Fibroblast of lung (primary cell): ENCODE measurements at regions not wholly inside any gene's neighbourhood (a gene's known extent, or its start where the extent isn't known, plus 50 kb on each side); places are given as distances from the start of the nearest gene placed in this dataset.

Experiments
- DNase-seq, 2 donors: peaks; one replicate each; pipeline versions ENCODE4 v3.0.0 to v3.0.0-alpha.2; 2010; ENCODE audit warnings: low read depth in 2 of 2
- H2AFZ ChIP-seq: 2 replicates; pipeline ENCODE4 v1.5.1; 2012; ENCODE audit warnings: low read length, control low read depth, inconsistent platforms
- H3K27ac ChIP-seq: 2 replicates; pipeline ENCODE4 v1.5.1; 2011; ENCODE audit warnings: low read length, control low read depth; ENCODE audit not compliant: insufficient read depth
- H3K27me3 ChIP-seq: 2 replicates; pipeline ENCODE4 v1.5.1; 2011; ENCODE audit warnings: mild to moderate bottlenecking, low read length; ENCODE audit not compliant: control insufficient read depth, insufficient read depth
- H3K36me3 ChIP-seq: 2 replicates; pipeline ENCODE4 v1.5.1; 2011; ENCODE audit warnings: low read length; ENCODE audit not compliant: control insufficient read depth, insufficient read depth
- H3K4me1 ChIP-seq: 2 replicates; pipeline ENCODE4 v1.5.1; 2011; ENCODE audit warnings: low read length; ENCODE audit not compliant: control insufficient read depth, insufficient read depth; ENCODE audit errors: extremely low read depth
- H3K4me2 ChIP-seq: 2 replicates; pipeline ENCODE4 v1.5.1; 2011; ENCODE audit warnings: low read length, control low read depth; ENCODE audit not compliant: insufficient read depth; ENCODE audit errors: extremely low read depth
- H3K4me3 ChIP-seq, 4 experiments: fragments of 200-600 bp in 1 of 4; sonication (generic) in 1 of 4; replicated peaks in 1 of 4; 2 replicates each; pipeline ENCODE4 v1.5.1; 2011 to 2016; ENCODE audit warnings: low read length in 4 of 4, low read depth in 3 of 4, mild to moderate bottlenecking in 3 of 4, control low read depth in 2 of 4, inconsistent platforms in 1 of 4, mixed read lengths in 1 of 4; ENCODE audit not compliant: insufficient read depth in 1 of 4; ENCODE audit errors: control extremely low read depth in 1 of 4
- H3K79me2 ChIP-seq: 2 replicates; pipeline ENCODE4 v1.5.1; 2012; ENCODE audit warnings: mild to moderate bottlenecking, low read length, inconsistent platforms; ENCODE audit not compliant: control insufficient read depth, insufficient read depth
- H3K9ac ChIP-seq: 2 replicates; pipeline ENCODE4 v1.5.1; 2011; ENCODE audit warnings: mild to moderate bottlenecking, low read length, control low read depth; ENCODE audit not compliant: insufficient read depth
- H3K9me3 ChIP-seq: 2 replicates; pipeline ENCODE4 v1.5.1; 2012; ENCODE audit warnings: low read depth, low read length; ENCODE audit not compliant: control insufficient read depth, insufficient read depth
- H4K20me1 ChIP-seq: 2 replicates; pipeline ENCODE4 v1.5.1; 2011; ENCODE audit warnings: low read length; ENCODE audit not compliant: control insufficient read depth, insufficient read depth; ENCODE audit errors: extremely low read depth
- CTCF ChIP-seq, 2 donors: IDR thresholded peaks in 1 of 2; conservative IDR thresholded peaks in 1 of 2; 1 replicate in 1 of 2; 2 replicates in 1 of 2; pipeline ENCODE4 v1.5.1; 2011 to 2012; ENCODE audit warnings: low read length in 2 of 2, control low read depth in 1 of 2, inconsistent platforms in 1 of 2, low read depth in 1 of 2, mild to moderate bottlenecking in 1 of 2
- EZH2 ChIP-seq: IDR thresholded peaks from 2 replicates; pipeline ENCODE4 v1.5.1; 2012; ENCODE audit warnings: low read length, control low read depth, mild to moderate bottlenecking; ENCODE audit errors: missing control alignments

GRCh38 chr1:194731025-194731424 lies 1544.6 kb upstream of the B3GALT2 start:
- no peaks in the 10 kb centered on the region for H3K4me1 ChIP-seq
- no peak for TF ChIP-seq CTCF (conservative IDR thresholded peaks at IDR 0.05 in 1 of 2, IDR thresholded peaks at IDR 0.05 in 1 of 2; ENCODE audit: low read depth in 1 of 2, low read length in 2 of 2)
- TF ChIP-seq EZH2 = no peak
- no peaks in the 10 kb centered on the region for H3K9me3 ChIP-seq
- no peaks in the 10 kb centered on the region for H3K79me2 ChIP-seq
- H3K27me3 ChIP-seq = no peaks in the 10 kb centered on the region
- no peaks in the 10 kb centered on the region for H3K36me3 ChIP-seq
- H3K4me3 ChIP-seq = no peak overlapping the region
- no peak overlapping the region for H3K4me2 ChIP-seq
- H2AFZ ChIP-seq = no peak overlapping the region
- H4K20me1 ChIP-seq = no peaks in the 10 kb centered on the region
- DNase-seq = no peak
- no peak overlapping the region for H3K9ac ChIP-seq
- H3K27ac ChIP-seq = no peak overlapping the region

GRCh38 chr1:194730304-194730703 lies 1543.9 kb upstream of the B3GALT2 start:
- H3K4me1 ChIP-seq = no peaks in the 10 kb centered on the region
- no peak overlapping the region for H3K4me2 ChIP-seq
- no peaks in the 10 kb centered on the region for H3K9me3 ChIP-seq
- no peak overlapping the region for H3K9ac ChIP-seq
- H3K36me3 ChIP-seq = no peaks in the 10 kb centered on the region
- H4K20me1 ChIP-seq = no peaks in the 10 kb centered on the region
- no peak overlapping the region for H3K4me3 ChIP-seq
- no peaks in the 10 kb centered on the region for H3K27me3 ChIP-seq
- H3K79me2 ChIP-seq = no peaks in the 10 kb centered on the region
- DNase-seq = no peak
- no peak overlapping the region for H3K27ac ChIP-seq
- TF ChIP-seq EZH2 (no peak), CTCF (conservative IDR thresholded peaks at IDR 0.05 in 1 of 2, IDR thresholded peaks at IDR 0.05 in 1 of 2; ENCODE audit: low read depth in 1 of 2, low read length in 2 of 2) (no peak)
- H2AFZ ChIP-seq = no peak overlapping the region

GRCh38 chr1:194723067-194723466 lies 1536.7 kb upstream of the B3GALT2 start:
- no peaks in the 10 kb centered on the region for H3K79me2 ChIP-seq
- H4K20me1 ChIP-seq = no peaks in the 10 kb centered on the region
- H3K4me2 ChIP-seq = no peak overlapping the region
- H3K27me3 ChIP-seq = no peaks in the 10 kb centered on the region
- H3K9ac ChIP-seq = no peak overlapping the region
- H3K4me1 ChIP-seq = no peaks in the 10 kb centered on the region
- DNase-seq = peak; percentile 37 to 63
- H3K27ac ChIP-seq = no peak overlapping the region
- H3K4me3 ChIP-seq = no peak overlapping the region
- H3K36me3 ChIP-seq = no peaks in the 10 kb centered on the region
- H2AFZ ChIP-seq = no peak overlapping the region
- TF ChIP-seq CTCF (conservative IDR thresholded peaks at IDR 0.05 in 1 of 2, IDR thresholded peaks at IDR 0.05 in 1 of 2; ENCODE audit: low read depth in 1 of 2, low read length in 2 of 2) (no peak), EZH2 (no peak)
- no peaks in the 10 kb centered on the region for H3K9me3 ChIP-seq
